ENCODE measurements at regions not wholly inside any gene's neighbourhood (a gene's known extent, or its start where the extent isn't known, plus 50 kb on each side); places are given as distances from the start of the nearest gene placed in this dataset.

DNA sequence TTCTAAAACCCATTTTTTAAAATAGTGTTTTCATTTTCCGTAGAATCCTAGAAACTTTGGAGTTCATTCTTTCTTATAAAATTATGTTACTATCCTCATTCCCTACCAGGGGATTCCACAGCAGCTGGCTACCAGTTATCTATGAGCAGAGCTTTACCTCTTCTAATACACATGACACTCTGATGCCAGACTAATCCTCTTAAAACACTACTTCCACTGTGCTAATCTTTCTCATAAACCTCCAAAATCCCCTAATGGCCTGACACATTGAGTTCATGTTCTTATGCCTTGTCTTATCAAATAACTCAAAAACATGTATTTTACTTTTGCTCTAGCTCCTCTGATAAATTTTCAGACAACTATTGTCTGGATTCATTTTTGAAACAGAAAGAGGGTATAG lies 633.6 kb upstream of the FTMT start:
- no peak overlapping the region for H3K4me3 ChIP-seq (ENCODE audit: low read depth, low read length)
- in situ Hi-C loops (cut with HindIII; ENCODE audit: low sequenced_read_pairs): no loop called here
- TF ChIP-seq, protein P1, sequence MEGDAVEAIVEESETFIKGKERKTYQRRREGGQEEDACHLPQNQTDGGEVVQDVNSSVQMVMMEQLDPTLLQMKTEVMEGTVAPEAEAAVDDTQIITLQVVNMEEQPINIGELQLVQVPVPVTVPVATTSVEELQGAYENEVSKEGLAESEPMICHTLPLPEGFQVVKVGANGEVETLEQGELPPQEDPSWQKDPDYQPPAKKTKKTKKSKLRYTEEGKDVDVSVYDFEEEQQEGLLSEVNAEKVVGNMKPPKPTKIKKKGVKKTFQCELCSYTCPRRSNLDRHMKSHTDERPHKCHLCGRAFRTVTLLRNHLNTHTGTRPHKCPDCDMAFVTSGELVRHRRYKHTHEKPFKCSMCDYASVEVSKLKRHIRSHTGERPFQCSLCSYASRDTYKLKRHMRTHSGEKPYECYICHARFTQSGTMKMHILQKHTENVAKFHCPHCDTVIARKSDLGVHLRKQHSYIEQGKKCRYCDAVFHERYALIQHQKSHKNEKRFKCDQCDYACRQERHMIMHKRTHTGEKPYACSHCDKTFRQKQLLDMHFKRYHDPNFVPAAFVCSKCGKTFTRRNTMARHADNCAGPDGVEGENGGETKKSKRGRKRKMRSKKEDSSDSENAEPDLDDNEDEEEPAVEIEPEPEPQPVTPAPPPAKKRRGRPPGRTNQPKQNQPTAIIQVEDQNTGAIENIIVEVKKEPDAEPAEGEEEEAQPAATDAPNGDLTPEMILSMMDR (IDR thresholded peaks at IDR 0.05; ENCODE audit: low read depth, low read length): no peak
- DNase-seq (ENCODE audit: low read depth, low spot score): no peak

DNA sequence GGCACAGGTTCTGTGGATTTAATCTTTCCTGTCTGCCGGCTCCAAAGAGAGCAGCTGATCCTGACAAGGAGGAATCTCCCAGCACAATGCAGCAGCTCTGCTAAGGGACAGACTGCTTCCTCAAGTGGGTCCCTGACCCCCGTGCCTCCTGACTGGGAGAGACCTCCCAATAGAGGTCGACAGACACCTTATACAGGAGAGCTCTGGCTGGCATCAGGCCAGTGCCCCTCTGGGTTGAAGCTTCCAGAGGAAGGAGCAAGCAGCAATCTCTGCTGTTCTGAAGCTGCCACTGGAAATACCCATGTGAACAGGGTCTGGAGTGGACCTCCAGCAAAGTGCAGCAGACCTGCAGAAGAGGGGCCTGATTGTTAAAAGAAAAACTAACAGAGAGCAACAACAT lies 630.2 kb upstream of the FTMT start:
- TF ChIP-seq, protein P1 (IDR thresholded peaks at IDR 0.05; ENCODE audit: low read depth, low read length): no peak
- no peak for DNase-seq (ENCODE audit: low read depth, low spot score)
- in situ Hi-C loops (cut with HindIII; ENCODE audit: low sequenced_read_pairs): no loop called here

DNA sequence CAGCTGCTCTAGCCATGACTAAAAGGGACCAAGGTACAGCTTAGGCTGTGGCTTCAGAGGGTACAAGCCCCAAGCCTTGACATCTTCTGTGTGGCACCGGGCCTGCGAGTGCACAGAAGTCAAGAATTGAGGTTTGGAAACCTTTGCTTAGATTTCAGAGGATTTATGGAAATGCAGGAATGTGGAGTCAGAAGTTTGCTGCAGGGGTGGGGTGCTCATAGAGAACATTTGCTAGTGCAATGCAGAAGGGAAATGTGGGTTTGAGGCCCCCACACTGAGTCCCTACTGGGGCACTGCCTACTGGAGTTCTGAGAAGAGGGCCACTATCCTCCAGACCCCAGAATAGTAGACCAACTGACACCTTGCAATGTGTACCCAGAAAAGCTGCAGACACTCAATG lies 624.9 kb upstream of the FTMT start:
- TF ChIP-seq, protein P1 (IDR thresholded peaks at IDR 0.05; ENCODE audit: low read depth, low read length): no peak
- in situ Hi-C loops (cut with HindIII; ENCODE audit: low sequenced_read_pairs): no loop called here
- no peak overlapping the region for H3K4me3 ChIP-seq (ENCODE audit: low read depth, low read length)
- DNase-seq (ENCODE audit: low read depth, low spot score): no peak

More for the DNA sequence above, 630.2 kb upstream of the FTMT start:
- H3K4me3 ChIP-seq (ENCODE audit: low read depth, low read length): no peak overlapping the region

DNA sequence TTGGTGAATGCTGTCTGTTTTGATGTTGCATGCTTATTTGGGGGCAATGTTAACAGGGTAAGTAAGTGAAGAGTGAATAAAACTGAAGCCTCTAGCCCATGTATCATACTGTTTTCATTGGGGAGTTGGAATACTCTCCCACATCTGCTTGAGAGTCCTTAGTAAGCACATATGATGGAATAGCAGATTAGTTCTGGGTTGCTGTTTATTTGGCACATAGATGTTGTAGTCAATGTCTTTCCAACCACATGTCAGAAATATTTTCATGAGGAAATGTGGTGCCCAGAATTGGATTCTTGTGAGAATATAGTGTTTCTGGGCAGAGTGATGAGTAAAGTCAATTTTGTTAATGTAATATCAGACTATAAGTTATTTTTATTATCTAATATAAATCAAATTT lies 611.7 kb upstream of the FTMT start:
- no peak overlapping the region for H3K4me3 ChIP-seq (ENCODE audit: low read depth, low read length)
- TF ChIP-seq, protein P1 (IDR thresholded peaks at IDR 0.05; ENCODE audit: low read depth, low read length): no peak
- in situ Hi-C loops (cut with HindIII; ENCODE audit: low sequenced_read_pairs): no loop called here
- DNase-seq (ENCODE audit: low read depth, low spot score): no peak

DNA sequence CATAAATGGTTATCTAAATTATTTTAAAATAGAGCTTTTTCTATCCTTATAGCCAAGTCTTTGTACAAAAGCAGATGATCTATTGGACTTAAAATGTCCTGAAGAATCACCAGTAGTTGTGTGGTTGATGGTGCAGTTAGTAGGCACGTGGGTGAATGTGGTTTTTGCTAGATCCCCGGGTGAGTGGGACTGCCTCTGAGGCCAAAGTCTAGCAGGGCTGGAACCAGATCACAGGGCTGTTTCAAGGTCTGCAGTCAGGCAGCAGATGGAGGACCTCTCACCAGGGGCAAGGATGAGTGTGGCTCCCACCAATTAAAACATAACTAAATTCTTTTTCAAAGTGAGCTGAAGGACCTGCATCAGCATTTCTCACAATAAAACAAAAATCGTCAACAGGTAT lies 604.7 kb upstream of the FTMT start:
- no peak for DNase-seq (ENCODE audit: low read depth, low spot score)
- no peak overlapping the region for H3K4me3 ChIP-seq (ENCODE audit: low read depth, low read length)
- TF ChIP-seq, protein P1 (IDR thresholded peaks at IDR 0.05; ENCODE audit: low read depth, low read length): no peak
- in situ Hi-C loops (cut with HindIII; ENCODE audit: low sequenced_read_pairs): no loop called here

DNA sequence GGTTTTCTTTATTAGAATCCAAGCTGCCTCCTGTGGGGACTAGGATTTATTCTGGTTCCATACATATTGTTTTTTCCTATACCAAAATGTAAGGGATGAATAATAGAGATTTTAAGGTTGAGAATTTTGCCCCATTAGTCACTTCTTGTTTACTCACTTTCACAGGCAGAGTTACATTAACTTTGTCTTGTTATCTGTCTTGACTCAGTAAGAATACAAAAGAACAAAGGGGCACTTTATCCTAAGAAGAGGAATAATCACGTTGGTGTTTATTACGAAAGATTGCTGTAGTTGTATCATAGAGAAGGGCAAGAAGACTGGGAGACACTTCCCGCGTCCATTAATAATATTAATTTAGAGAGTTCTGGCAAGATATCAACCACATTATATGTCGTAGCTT lies 599.7 kb upstream of the FTMT start:
- no peak overlapping the region for H3K4me3 ChIP-seq (ENCODE audit: low read depth, low read length)
- peak; percentile 25 for DNase-seq (ENCODE audit: low read depth, low spot score)
- in situ Hi-C loops (cut with HindIII; ENCODE audit: low sequenced_read_pairs): no loop called here
- TF ChIP-seq, protein P1 (IDR thresholded peaks at IDR 0.05; ENCODE audit: low read depth, low read length): no peak

DNA sequence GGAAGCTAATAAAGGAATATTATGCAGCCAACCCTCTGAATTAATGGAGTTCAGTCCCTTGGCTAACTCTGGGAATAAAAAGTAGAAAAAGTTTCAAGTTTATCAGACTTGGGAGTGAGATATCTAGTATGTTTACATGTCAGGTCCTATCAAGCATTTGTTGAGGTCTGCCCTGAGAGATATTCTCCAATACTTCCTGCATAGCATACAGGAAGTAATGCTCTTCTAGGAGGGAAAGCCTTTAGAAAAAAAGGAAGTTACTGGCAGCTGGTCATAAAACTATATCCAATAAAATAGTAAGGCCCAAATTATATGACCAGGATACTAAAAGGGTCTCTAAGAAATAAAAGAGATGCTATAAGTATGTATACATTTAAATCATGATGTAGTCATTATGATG lies 594.1 kb upstream of the FTMT start:
- TF ChIP-seq, protein P1 (IDR thresholded peaks at IDR 0.05; ENCODE audit: low read depth, low read length): no peak
- in situ Hi-C loops (cut with HindIII; ENCODE audit: low sequenced_read_pairs): no loop called here
- DNase-seq (ENCODE audit: low read depth, low spot score): no peak
- H3K4me3 ChIP-seq (ENCODE audit: low read depth, low read length): no peak overlapping the region

All from astrocyte of the spinal cord (primary cell).